ENCODE measurements at regions not wholly inside any gene's neighbourhood (a gene's known extent, or its start where the extent isn't known, plus 50 kb on each side); places are given as distances from the start of the nearest gene placed in this dataset.

DNA sequence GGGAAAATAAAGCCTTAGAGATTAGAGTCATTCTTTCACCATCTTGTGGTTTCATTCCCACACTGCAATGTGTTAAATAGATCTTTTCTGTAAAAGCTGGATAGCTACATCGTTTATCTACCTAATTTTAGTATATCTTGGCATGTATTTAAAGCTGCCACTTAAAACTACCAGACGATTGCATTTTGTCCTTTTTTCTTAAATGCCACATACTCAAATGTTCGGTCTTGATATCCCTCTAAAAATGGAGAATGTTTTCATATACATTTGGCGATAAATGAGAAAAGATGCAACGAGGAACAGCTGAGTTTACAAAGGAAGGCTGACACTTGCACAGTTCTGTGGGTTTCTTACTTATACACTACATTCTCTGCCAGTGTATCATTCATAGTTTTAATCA is 148.3 kb downstream of the CENPC start:
- TF ChIP-seq POLR2A (IDR thresholded peaks at IDR 0.05): no peak
- TF ChIP-seq, protein P1, sequence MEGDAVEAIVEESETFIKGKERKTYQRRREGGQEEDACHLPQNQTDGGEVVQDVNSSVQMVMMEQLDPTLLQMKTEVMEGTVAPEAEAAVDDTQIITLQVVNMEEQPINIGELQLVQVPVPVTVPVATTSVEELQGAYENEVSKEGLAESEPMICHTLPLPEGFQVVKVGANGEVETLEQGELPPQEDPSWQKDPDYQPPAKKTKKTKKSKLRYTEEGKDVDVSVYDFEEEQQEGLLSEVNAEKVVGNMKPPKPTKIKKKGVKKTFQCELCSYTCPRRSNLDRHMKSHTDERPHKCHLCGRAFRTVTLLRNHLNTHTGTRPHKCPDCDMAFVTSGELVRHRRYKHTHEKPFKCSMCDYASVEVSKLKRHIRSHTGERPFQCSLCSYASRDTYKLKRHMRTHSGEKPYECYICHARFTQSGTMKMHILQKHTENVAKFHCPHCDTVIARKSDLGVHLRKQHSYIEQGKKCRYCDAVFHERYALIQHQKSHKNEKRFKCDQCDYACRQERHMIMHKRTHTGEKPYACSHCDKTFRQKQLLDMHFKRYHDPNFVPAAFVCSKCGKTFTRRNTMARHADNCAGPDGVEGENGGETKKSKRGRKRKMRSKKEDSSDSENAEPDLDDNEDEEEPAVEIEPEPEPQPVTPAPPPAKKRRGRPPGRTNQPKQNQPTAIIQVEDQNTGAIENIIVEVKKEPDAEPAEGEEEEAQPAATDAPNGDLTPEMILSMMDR (IDR thresholded peaks at IDR 0.05): no peak
